Neural progenitor cell (in vitro differentiated cells): ENCODE measurements at regions not wholly inside any gene's neighbourhood (a gene's known extent, or its start where the extent isn't known, plus 50 kb on each side); places are given as distances from the start of the nearest gene placed in this dataset.
"Not testable (repeated sequence)": the region's sequence is repeated elsewhere in the genome, so short reads cannot be mapped to it uniquely, and the experiment has no call there.

Source experiments
- DNase-seq: peaks from one replicate; pipeline ENCODE4 v3.0.0-alpha.2; 2016; ENCODE audit warnings: low spot score
- H2AFZ ChIP-seq: fragments of 200-600 bp; sonication (generic); replicated peaks from 2 replicates; pipeline ENCODE4 v1.6.1; 2016; ENCODE audit warnings: antibody characterized with exemption
- H3F3A ChIP-seq: fragments of 200-600 bp; sonication (generic); 2 replicates; pipeline ENCODE4 v1.6.1; 2016; ENCODE audit warnings: antibody characterized with exemption, low read depth
- H3K27ac ChIP-seq: fragments of 200-600 bp; sonication (generic); 2 replicates; pipeline ENCODE4 v1.5.1; 2016; ENCODE audit warnings: mild to moderate bottlenecking
- H3K27me3 ChIP-seq: fragments of 200-600 bp; sonication (generic); 2 replicates; pipeline ENCODE4 v1.6.1; 2016; ENCODE audit warnings: mild to moderate bottlenecking, moderate library complexity
- H3K36me3 ChIP-seq: fragments of 200-600 bp; sonication (generic); 2 replicates; pipeline ENCODE4 v1.5.1; 2016
- H3K4me1 ChIP-seq: fragments of 200-600 bp; sonication (generic); 2 replicates; pipeline ENCODE4 v1.6.1; 2016; ENCODE audit warnings: mixed run types
- H3K4me2 ChIP-seq: fragments of 200-600 bp; sonication (generic); 2 replicates; pipeline ENCODE4 v1.6.1; 2016
- H3K4me3 ChIP-seq: fragments of 200-600 bp; sonication (generic); 2 replicates; pipeline ENCODE4 v1.5.1; 2016
- H3K79me2 ChIP-seq: fragments of 200-600 bp; sonication (generic); 2 replicates; pipeline ENCODE4 v1.6.1; 2016; ENCODE audit warnings: low read depth
- H3K9ac ChIP-seq: fragments of 200-600 bp; sonication (generic); 2 replicates; pipeline ENCODE4 v1.6.1; 2016
- H3K9me3 ChIP-seq: fragments of 200-600 bp; sonication (generic); 2 replicates; pipeline ENCODE4 v1.5.1; 2016; ENCODE audit warnings: low read depth
- H4K20me1 ChIP-seq: fragments of 200-600 bp; sonication (generic); 2 replicates; pipeline ENCODE4 v1.6.1; 2016; ENCODE audit warnings: low read depth
- H3K27ac Mint-ChIP-seq: 3 replicates; pipeline ENCODE4 v1.8.0; 2021; ENCODE audit warnings: mixed read lengths
- H3K27me3 Mint-ChIP-seq: 2 replicates; pipeline ENCODE4 v1.8.0; 2022; ENCODE audit warnings: low read depth, mild to moderate bottlenecking, inconsistent platforms, moderate library complexity, mixed read lengths; ENCODE audit not compliant: insufficient read depth
- H3K36me3 Mint-ChIP-seq: 3 replicates; pipeline ENCODE4 v1.8.0; 2021; ENCODE audit warnings: mixed read lengths
- H3K4me1 Mint-ChIP-seq: 3 replicates; pipeline ENCODE4 v1.8.0; 2021; ENCODE audit warnings: mixed read lengths
- H3K4me3 Mint-ChIP-seq: 3 replicates; pipeline ENCODE4 v1.8.0; 2021; ENCODE audit warnings: mild to moderate bottlenecking, moderate library complexity, mixed read lengths
- H3K9me3 Mint-ChIP-seq: 3 replicates; pipeline ENCODE4 v1.8.0; 2020; ENCODE audit warnings: mixed read lengths
- EZH2 ChIP-seq: fragments of 200-600 bp; sonication (generic); IDR thresholded peaks from 2 replicates; pipeline ENCODE4 v1.6.1; 2017; ENCODE audit warnings: antibody characterized with exemption, mild to moderate bottlenecking, moderate library complexity
- EZH2phosphoT487 ChIP-seq: fragments of 200-600 bp; sonication (generic); IDR thresholded peaks from 2 replicates; pipeline ENCODE4 v1.6.1; 2017; ENCODE audit warnings: antibody characterized with exemption
- TF ChIP-seq, protein P1 (sequence below): fragments of 200-600 bp; sonication (generic); IDR thresholded peaks from 2 replicates; pipeline ENCODE4 v1.5.1; 2017; ENCODE audit warnings: antibody characterized with exemption, mild to moderate bottlenecking

DNA sequence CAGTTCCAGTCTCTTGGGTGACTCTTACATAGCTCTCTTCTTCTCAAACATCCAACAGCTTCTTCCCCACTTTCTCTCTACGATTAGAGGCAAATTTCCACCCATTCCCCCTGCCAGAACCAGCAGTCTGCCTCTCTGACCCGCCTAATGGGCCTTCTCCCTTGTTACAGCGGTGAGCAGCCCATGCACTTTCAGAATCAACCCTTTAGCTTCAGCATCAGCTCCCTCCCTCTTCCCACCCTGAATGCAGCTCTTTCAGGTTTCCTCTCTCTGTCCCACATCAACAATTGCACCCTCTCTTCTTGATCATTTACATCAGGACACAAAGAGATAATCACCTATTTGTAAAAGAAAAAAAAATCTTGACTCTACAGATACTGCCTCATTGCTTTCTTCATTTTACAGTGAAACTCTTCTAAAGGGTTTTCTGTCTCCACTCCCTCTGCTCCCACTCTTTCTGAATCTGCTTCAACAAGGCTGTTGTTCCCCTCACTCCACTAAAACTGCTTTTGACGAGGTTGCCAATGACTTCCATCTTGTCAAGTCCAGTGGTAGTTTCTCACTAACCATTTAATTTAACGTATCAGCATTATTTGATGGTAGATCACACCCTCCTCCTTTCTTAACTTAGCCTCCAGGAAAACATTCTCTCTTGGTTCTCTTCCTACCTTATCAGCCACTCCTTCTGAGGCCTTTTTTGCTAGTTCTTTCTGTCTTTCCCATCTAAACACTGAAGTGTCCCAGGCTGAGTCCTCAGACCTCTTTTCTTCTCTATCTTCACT is 106.6 kb downstream of the NPY start:
- no peak overlapping the region for H3K4me2 ChIP-seq
- no peaks in the 10 kb centered on the region for H4K20me1 ChIP-seq
- H3K27ac Mint-ChIP-seq = no peak overlapping the region
- no peaks in the 10 kb centered on the region for H3K9me3 ChIP-seq
- no peak overlapping the region for H3K27ac ChIP-seq
- no peaks in the 10 kb centered on the region for H3K27me3 Mint-ChIP-seq
- H3K4me1 Mint-ChIP-seq = no peaks in the 10 kb centered on the region
- DNase-seq = no peak
- peaks cover 2% of the 10 kb centered on the region for H3K27me3 ChIP-seq
- H3K9me3 Mint-ChIP-seq = no peaks in the 10 kb centered on the region
- H3F3A ChIP-seq = no peaks in the 10 kb centered on the region
- peaks cover 9% of the 10 kb centered on the region for H3K4me1 ChIP-seq
- no peaks in the 10 kb centered on the region for H3K79me2 ChIP-seq
- no peak for TF ChIP-seq EZH2phosphoT487
- TF ChIP-seq EZH2 = no peak
- TF ChIP-seq, protein P1, sequence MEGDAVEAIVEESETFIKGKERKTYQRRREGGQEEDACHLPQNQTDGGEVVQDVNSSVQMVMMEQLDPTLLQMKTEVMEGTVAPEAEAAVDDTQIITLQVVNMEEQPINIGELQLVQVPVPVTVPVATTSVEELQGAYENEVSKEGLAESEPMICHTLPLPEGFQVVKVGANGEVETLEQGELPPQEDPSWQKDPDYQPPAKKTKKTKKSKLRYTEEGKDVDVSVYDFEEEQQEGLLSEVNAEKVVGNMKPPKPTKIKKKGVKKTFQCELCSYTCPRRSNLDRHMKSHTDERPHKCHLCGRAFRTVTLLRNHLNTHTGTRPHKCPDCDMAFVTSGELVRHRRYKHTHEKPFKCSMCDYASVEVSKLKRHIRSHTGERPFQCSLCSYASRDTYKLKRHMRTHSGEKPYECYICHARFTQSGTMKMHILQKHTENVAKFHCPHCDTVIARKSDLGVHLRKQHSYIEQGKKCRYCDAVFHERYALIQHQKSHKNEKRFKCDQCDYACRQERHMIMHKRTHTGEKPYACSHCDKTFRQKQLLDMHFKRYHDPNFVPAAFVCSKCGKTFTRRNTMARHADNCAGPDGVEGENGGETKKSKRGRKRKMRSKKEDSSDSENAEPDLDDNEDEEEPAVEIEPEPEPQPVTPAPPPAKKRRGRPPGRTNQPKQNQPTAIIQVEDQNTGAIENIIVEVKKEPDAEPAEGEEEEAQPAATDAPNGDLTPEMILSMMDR = no peak
- H3K4me3 Mint-ChIP-seq = no peak overlapping the region
- no peaks in the 10 kb centered on the region for H3K36me3 ChIP-seq
- no peak overlapping the region for H3K4me3 ChIP-seq
- H2AFZ ChIP-seq = peak overlapping the region; percentile 68
- no peaks in the 10 kb centered on the region for H3K36me3 Mint-ChIP-seq
- no peak overlapping the region for H3K9ac ChIP-seq

DNA sequence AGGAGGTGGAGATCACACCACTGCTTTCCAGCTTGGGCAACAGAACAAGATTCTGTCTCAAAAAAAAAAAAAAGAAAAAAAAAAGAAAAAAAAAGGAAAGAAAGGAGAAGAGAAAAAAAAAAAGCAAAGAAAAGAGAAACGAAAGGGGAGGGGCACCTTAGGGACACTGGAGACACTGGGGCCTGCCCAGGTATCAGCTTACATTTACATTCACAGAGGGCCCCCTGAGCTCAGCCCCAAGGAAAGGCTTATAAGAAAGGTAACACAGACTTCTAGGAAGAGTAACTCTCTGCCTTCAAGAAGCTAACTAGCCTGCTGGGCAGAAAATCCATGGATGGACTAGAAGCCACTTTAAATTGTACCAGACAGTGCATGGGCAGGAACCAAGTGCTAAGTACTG is 108.8 kb downstream of the NPY start:
- Histone ChIP-seq H3F3A (no peaks in the 10 kb centered on the region), H3K9me3 (no peaks in the 10 kb centered on the region), H3K4me1 (peaks cover 14% of the 10 kb centered on the region), H4K20me1 (no peaks in the 10 kb centered on the region), H3K36me3 (no peaks in the 10 kb centered on the region), H2AFZ (no peak overlapping the region), H3K9ac (no peak overlapping the region), H3K27me3 (peaks cover 18% of the 10 kb centered on the region), H3K4me3 (no peak overlapping the region), H3K27ac (no peak overlapping the region), H3K79me2 (no peaks in the 10 kb centered on the region), H3K4me2 (peak overlapping the region; percentile 24)
- Mint-ChIP-seq H3K36me3 (no peaks in the 10 kb centered on the region), H3K4me3 (no peak overlapping the region), H3K4me1 (no peaks in the 10 kb centered on the region), H3K9me3 (no peaks in the 10 kb centered on the region), H3K27me3 (peaks cover 2% of the 10 kb centered on the region), H3K27ac (no peak overlapping the region)
- DNase-seq = no peak
- TF ChIP-seq, protein P1 = no peak
- no peak for TF ChIP-seq EZH2
- TF ChIP-seq EZH2phosphoT487 = no peak

DNA sequence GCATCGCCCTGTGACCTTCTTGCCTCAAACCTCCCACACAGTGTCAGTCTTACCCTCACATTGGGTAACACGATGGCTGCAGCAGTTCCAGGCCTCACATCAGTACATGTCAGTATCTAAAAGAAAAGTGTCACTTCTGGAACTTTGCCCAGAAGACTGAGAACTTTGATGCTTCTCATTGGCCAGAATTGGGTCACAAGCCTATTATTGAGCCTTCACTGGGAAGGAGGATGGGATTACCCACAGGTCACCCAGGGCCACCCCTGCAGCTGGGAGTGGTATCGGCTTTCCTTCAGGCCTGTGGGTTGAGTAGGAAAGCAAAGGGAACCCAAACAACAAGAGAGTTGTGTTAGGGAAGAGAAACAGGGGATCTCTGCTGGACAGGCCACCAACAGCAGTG is 111.5 kb downstream of the NPY start:
- H3K4me1 ChIP-seq = peaks cover 14% of the 10 kb centered on the region
- no peaks in the 10 kb centered on the region for H3K36me3 Mint-ChIP-seq
- H3K9me3 Mint-ChIP-seq = no peaks in the 10 kb centered on the region
- H2AFZ ChIP-seq = peak overlapping the region; percentile 3
- no peaks in the 10 kb centered on the region for H3K36me3 ChIP-seq
- H3F3A ChIP-seq = no peaks in the 10 kb centered on the region
- H3K9ac ChIP-seq = no peak overlapping the region
- no peak overlapping the region for H3K4me3 ChIP-seq
- H3K4me1 Mint-ChIP-seq = no peaks in the 10 kb centered on the region
- H3K79me2 ChIP-seq = no peaks in the 10 kb centered on the region
- H3K4me2 ChIP-seq = peak overlapping the region; percentile 42
- no peak overlapping the region for H3K4me3 Mint-ChIP-seq
- peaks cover 24% of the 10 kb centered on the region for H3K27me3 ChIP-seq
- peaks cover 2% of the 10 kb centered on the region for H3K27me3 Mint-ChIP-seq
- TF ChIP-seq EZH2 (no peak), EZH2phosphoT487 (no peak)
- TF ChIP-seq, protein P1 = no peak
- H3K27ac ChIP-seq = no peak overlapping the region
- no peaks in the 10 kb centered on the region for H3K9me3 ChIP-seq
- DNase-seq = no peak
- H3K27ac Mint-ChIP-seq = no peak overlapping the region
- H4K20me1 ChIP-seq = no peaks in the 10 kb centered on the region

DNA sequence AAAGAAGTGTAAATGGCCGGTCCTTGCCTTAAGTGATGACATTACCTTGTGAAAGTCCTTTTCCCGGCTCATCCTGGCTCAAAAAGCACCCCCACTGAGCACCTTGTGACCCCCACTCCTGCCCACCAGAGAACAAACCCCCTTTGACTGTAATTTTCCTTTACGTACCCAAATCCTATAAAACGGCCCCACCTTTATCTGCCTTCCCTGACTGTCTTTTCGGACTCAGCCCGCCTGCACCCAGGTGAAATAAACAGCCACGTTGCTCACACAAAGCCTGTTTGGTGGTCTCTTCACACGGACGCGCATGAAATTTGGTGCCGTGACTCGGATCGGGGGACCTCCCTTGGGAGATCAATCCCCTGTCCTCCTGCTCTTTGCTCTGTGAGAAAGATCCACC is 112.4 kb downstream of the NPY start:
- not testable (repeated sequence) for H4K20me1 ChIP-seq, H2AFZ ChIP-seq, H3K4me2 ChIP-seq, H3K27ac ChIP-seq, H3K9me3 ChIP-seq, H3K27me3 Mint-ChIP-seq, H3K4me3 Mint-ChIP-seq, H3K36me3 Mint-ChIP-seq, H3K36me3 ChIP-seq, H3K9me3 Mint-ChIP-seq, H3K27ac Mint-ChIP-seq, H3K4me1 Mint-ChIP-seq, H3K79me2 ChIP-seq, H3F3A ChIP-seq, DNase-seq, H3K9ac ChIP-seq, H3K4me3 ChIP-seq
- Histone ChIP-seq H3K27me3 (peaks cover 24% of the 10 kb centered on the region), H3K4me1 (peaks cover 14% of the 10 kb centered on the region)
